Colonic mucosa (tissue), 4 donors: ENCODE measurements at regions not wholly inside any gene's neighbourhood (a gene's known extent, or its start where the extent isn't known, plus 50 kb on each side); places are given as distances from the start of the nearest gene placed in this dataset.

Source experiments
- DNase-seq: peaks from one replicate; pipeline ENCODE4 v3.0.0-alpha.2; 2020
- H3K27ac ChIP-seq: fragments of 200-600 bp; one replicate; pipeline ENCODE4 v1.8.0; 2021
- H3K27me3 ChIP-seq: fragments of 200-600 bp; one replicate; pipeline ENCODE4 v1.8.0; 2021
- H3K36me3 ChIP-seq: fragments of 200-600 bp; one replicate; pipeline ENCODE4 v1.8.0; 2021
- H3K4me1 ChIP-seq: fragments of 200-600 bp; one replicate; pipeline ENCODE4 v1.8.0; 2021; ENCODE audit warnings: mild to moderate bottlenecking
- H3K4me3 ChIP-seq: fragments of 200-600 bp; one replicate; pipeline ENCODE4 v1.8.0; 2021
- H3K9ac ChIP-seq, 2 donors: one replicate each; pipeline ENCODE4 v1.7.0; 2013; ENCODE audit warnings: control low read depth in 2 of 2, low read depth in 2 of 2, low read length in 2 of 2
- H3K9me3 ChIP-seq: fragments of 200-600 bp; one replicate; pipeline ENCODE4 v1.8.0; 2021
- CTCF ChIP-seq: fragments of 200-600 bp; IDR thresholded peaks from one replicate; pipeline ENCODE4 v1.8.0; 2022; ENCODE audit warnings: antibody characterized with exemption, mild to moderate bottlenecking
- intact Hi-C: fragments of 100-400 bp; cut with DNase I; formaldehyde crosslinking; loops from one replicate; pipeline ENCODE4 v1.14.1; 2022
- donor health status: healthy.
- donor health status: DM: no; HTN: no; CAD: no.
- donor health status: DM: no; HTN: no; CAD: no.

- H3K27ac ChIP-seq, result no peak overlapping the region
- DNase-seq, result no peak
- no peak overlapping the region for H3K4me3 ChIP-seq
- H3K4me1 ChIP-seq, result no peaks in the 10 kb centered on the region
- no peak overlapping the region for H3K9ac ChIP-seq
- H3K9me3 ChIP-seq, result no peaks in the 10 kb centered on the region
- no peaks in the 10 kb centered on the region for H3K27me3 ChIP-seq
- TF ChIP-seq CTCF, result no peak
- intact Hi-C loops, result no loop called here
- H3K36me3 ChIP-seq, result no peaks in the 10 kb centered on the region
Measured at GRCh38 chr7:118602090-118602489, 377.6 kb downstream of the ANKRD7 start.

- no peak for DNase-seq
- Histone ChIP-seq H3K9ac (no peak overlapping the region), H3K36me3 (no peaks in the 10 kb centered on the region), H3K9me3 (no peaks in the 10 kb centered on the region), H3K27me3 (no peaks in the 10 kb centered on the region), H3K4me1 (no peaks in the 10 kb centered on the region), H3K27ac (no peak overlapping the region), H3K4me3 (no peak overlapping the region)
- no peak for TF ChIP-seq CTCF
- intact Hi-C loops, result no loop called here
Measured at GRCh38 chr7:118606602-118607001, 382.1 kb downstream of the ANKRD7 start.

- H3K27ac ChIP-seq, result no peak overlapping the region
- H3K4me3 ChIP-seq, result no peak overlapping the region
- no peak overlapping the region for H3K9ac ChIP-seq
- H3K36me3 ChIP-seq, result no peaks in the 10 kb centered on the region
- no peak for DNase-seq
- no peak for TF ChIP-seq CTCF
- H3K27me3 ChIP-seq, result no peaks in the 10 kb centered on the region
- H3K9me3 ChIP-seq, result no peaks in the 10 kb centered on the region
- intact Hi-C loops, result no loop called here
- H3K4me1 ChIP-seq, result no peaks in the 10 kb centered on the region
Measured at GRCh38 chr7:118609207-118609606, 384.7 kb downstream of the ANKRD7 start.

GRCh38 chr7:118615681-118616080 lies 391.2 kb downstream of the ANKRD7 start:
- no peaks in the 10 kb centered on the region for H3K36me3 ChIP-seq
- H3K27me3 ChIP-seq, result no peaks in the 10 kb centered on the region
- no peaks in the 10 kb centered on the region for H3K9me3 ChIP-seq
- no peak overlapping the region for H3K9ac ChIP-seq
- H3K4me3 ChIP-seq, result no peak overlapping the region
- H3K4me1 ChIP-seq, result no peaks in the 10 kb centered on the region
- H3K27ac ChIP-seq, result no peak overlapping the region
- no peak for TF ChIP-seq CTCF
- no peak for DNase-seq
- intact Hi-C loops, result no loop called here

- H3K9ac ChIP-seq, result no peak overlapping the region
- H3K27ac ChIP-seq, result no peak overlapping the region
- no peak for DNase-seq
- H3K36me3 ChIP-seq, result no peaks in the 10 kb centered on the region
- no peaks in the 10 kb centered on the region for H3K9me3 ChIP-seq
- intact Hi-C loops, result no loop called here
- H3K27me3 ChIP-seq, result no peaks in the 10 kb centered on the region
- TF ChIP-seq CTCF, result no peak
- no peaks in the 10 kb centered on the region for H3K4me1 ChIP-seq
- H3K4me3 ChIP-seq, result no peak overlapping the region
Measured at GRCh38 chr7:118621810-118622360, 397.4 kb downstream of the ANKRD7 start.
